ENCODE measurements at regions not wholly inside any gene's neighbourhood (a gene's known extent, or its start where the extent isn't known, plus 50 kb on each side); places are given as distances from the start of the nearest gene placed in this dataset.
"Not testable (repeated sequence)": the region's sequence is repeated elsewhere in the genome, so short reads cannot be mapped to it uniquely, and the experiment has no call there.

- Histone ChIP-seq H3K27me3 (ENCODE audit: low read depth) (no peaks in the 10 kb centered on the region), H3K36me3 (replicated peaks) (no peaks in the 10 kb centered on the region), H3K4me3 (no peak overlapping the region), H3K4me1 (no peaks in the 10 kb centered on the region), H3K9me3 (no peaks in the 10 kb centered on the region)
- in situ Hi-C loops (cut with MboI; ENCODE audit: low sequenced_read_pairs), result no loop called here
- no peak for DNase-seq (ENCODE audit: low spot score in 2 of 2)
Measured at GRCh38 chr2:187055463-187055862, 206.5 kb upstream of the ZSWIM2 start.

- DNase-seq (ENCODE audit: low spot score in 2 of 2), result no peak
- Histone ChIP-seq H3K9me3 (no peaks in the 10 kb centered on the region), H3K36me3 (replicated peaks) (no peaks in the 10 kb centered on the region), H3K27me3 (ENCODE audit: low read depth) (no peaks in the 10 kb centered on the region), H3K4me1 (no peaks in the 10 kb centered on the region), H3K4me3 (no peak overlapping the region)
- in situ Hi-C loops (cut with MboI; ENCODE audit: low sequenced_read_pairs), result no loop called here
Measured at GRCh38 chr2:187054501-187055319, 205.7 kb upstream of the ZSWIM2 start.

GRCh38 chr2:187051350-187051749 lies 202.4 kb upstream of the ZSWIM2 start:
- H3K27me3 ChIP-seq (ENCODE audit: low read depth), result no peaks in the 10 kb centered on the region
- DNase-seq (ENCODE audit: low spot score in 2 of 2), result no peak

GRCh38 chr2:187050409-187050998 lies 201.5 kb upstream of the ZSWIM2 start:
- in situ Hi-C loops (cut with MboI; ENCODE audit: low sequenced_read_pairs), result no loop called here
- no peak for DNase-seq (ENCODE audit: low spot score in 2 of 2)
- H3K4me3 ChIP-seq, result no peak overlapping the region
- H3K36me3 ChIP-seq (replicated peaks), result no peaks in the 10 kb centered on the region
- no peaks in the 10 kb centered on the region for H3K27me3 ChIP-seq (ENCODE audit: low read depth)
- no peaks in the 10 kb centered on the region for H3K9me3 ChIP-seq
- H3K4me1 ChIP-seq, result no peaks in the 10 kb centered on the region

More at GRCh38 chr2:187051350-187051749, 202.4 kb upstream of the ZSWIM2 start:
- in situ Hi-C loops (cut with MboI; ENCODE audit: low sequenced_read_pairs), result no loop called here
- H3K9me3 ChIP-seq, result no peaks in the 10 kb centered on the region
- H3K36me3 ChIP-seq (replicated peaks), result no peaks in the 10 kb centered on the region
- no peak overlapping the region for H3K4me3 ChIP-seq
- no peaks in the 10 kb centered on the region for H3K4me1 ChIP-seq

- H3K36me3 ChIP-seq (replicated peaks), result no peaks in the 10 kb centered on the region
- no peaks in the 10 kb centered on the region for H3K9me3 ChIP-seq
- H3K27me3 ChIP-seq (ENCODE audit: low read depth), result no peaks in the 10 kb centered on the region
- peaks cover 10% of the 10 kb centered on the region for H3K4me1 ChIP-seq
- DNase-seq (ENCODE audit: low spot score in 2 of 2), result no peak
- no peak overlapping the region for H3K4me3 ChIP-seq
- in situ Hi-C loops (cut with MboI; ENCODE audit: low sequenced_read_pairs), result no loop called here
Measured at GRCh38 chr2:187037310-187037709, 188.3 kb upstream of the ZSWIM2 start.

- Histone ChIP-seq H3K4me1 (peaks cover 10% of the 10 kb centered on the region), H3K27me3 (ENCODE audit: low read depth) (no peaks in the 10 kb centered on the region), H3K4me3 (no peak overlapping the region), H3K9me3 (no peaks in the 10 kb centered on the region), H3K36me3 (replicated peaks) (no peaks in the 10 kb centered on the region)
- no peak for DNase-seq (ENCODE audit: low spot score in 2 of 2)
- in situ Hi-C loops (cut with MboI; ENCODE audit: low sequenced_read_pairs), result no loop called here
Measured at GRCh38 chr2:187034434-187034833, 185.5 kb upstream of the ZSWIM2 start.

GRCh38 chr2:187024739-187025138 lies 175.8 kb upstream of the ZSWIM2 start:
- no peak for DNase-seq (ENCODE audit: low spot score in 2 of 2)
- Histone ChIP-seq H3K4me1 (peaks cover 2% of the 10 kb centered on the region; the same call in 1 of the 2 replicates), H3K4me3 (no peak overlapping the region), H3K36me3 (replicated peaks) (no peaks in the 10 kb centered on the region), H3K9me3 (no peaks in the 10 kb centered on the region), H3K27me3 (ENCODE audit: low read depth) (no peaks in the 10 kb centered on the region)
- in situ Hi-C loops (cut with MboI; ENCODE audit: low sequenced_read_pairs), result no loop called here

- H3K4me3 ChIP-seq, result not testable (repeated sequence)
Measured at GRCh38 chr2:187023996-187024395, 175.0 kb upstream of the ZSWIM2 start.

GRCh38 chr2:187017438-187017837 lies 168.5 kb upstream of the ZSWIM2 start:
- no peaks in the 10 kb centered on the region for H3K36me3 ChIP-seq (replicated peaks)
- H3K4me3 ChIP-seq, result no peak overlapping the region
- H3K9me3 ChIP-seq, result no peaks in the 10 kb centered on the region
- DNase-seq (ENCODE audit: low spot score in 2 of 2), result no peak
- H3K4me1 ChIP-seq, result peaks cover 2% of the 10 kb centered on the region; the same call in 1 of the 2 replicates
- in situ Hi-C loops (cut with MboI; ENCODE audit: low sequenced_read_pairs), result no loop called here
- H3K27me3 ChIP-seq (ENCODE audit: low read depth), result no peaks in the 10 kb centered on the region

More at GRCh38 chr2:187023996-187024395, 175.0 kb upstream of the ZSWIM2 start:
- H3K4me1 ChIP-seq; in situ Hi-C loops (cut with MboI; ENCODE audit: low sequenced_read_pairs); H3K36me3 ChIP-seq (replicated peaks); DNase-seq (ENCODE audit: low spot score in 2 of 2); H3K27me3 ChIP-seq (ENCODE audit: low read depth); H3K9me3 ChIP-seq: not testable (repeated sequence)

GRCh38 chr2:187013058-187013457 lies 164.1 kb upstream of the ZSWIM2 start:
- no peaks in the 10 kb centered on the region for H3K4me1 ChIP-seq
- DNase-seq (ENCODE audit: low spot score in 2 of 2), result no peak
- in situ Hi-C loops (cut with MboI; ENCODE audit: low sequenced_read_pairs), result no loop called here
- no peaks in the 10 kb centered on the region for H3K27me3 ChIP-seq (ENCODE audit: low read depth)
- H3K4me3 ChIP-seq, result no peak overlapping the region
- no peaks in the 10 kb centered on the region for H3K36me3 ChIP-seq (replicated peaks)
- H3K9me3 ChIP-seq, result no peaks in the 10 kb centered on the region

- no peaks in the 10 kb centered on the region for H3K9me3 ChIP-seq
Measured at GRCh38 chr2:187011206-187011832, 162.3 kb upstream of the ZSWIM2 start.

GRCh38 chr2:187009483-187010239 lies 160.7 kb upstream of the ZSWIM2 start:
- Histone ChIP-seq H3K9me3 (no peaks in the 10 kb centered on the region), H3K4me1 (no peaks in the 10 kb centered on the region), H3K4me3 (no peak overlapping the region), H3K36me3 (replicated peaks) (no peaks in the 10 kb centered on the region), H3K27me3 (ENCODE audit: low read depth) (no peaks in the 10 kb centered on the region)
- in situ Hi-C loops (cut with MboI; ENCODE audit: low sequenced_read_pairs), result no loop called here
- DNase-seq (ENCODE audit: low spot score in 2 of 2), result no peak

More at GRCh38 chr2:187011206-187011832, 162.3 kb upstream of the ZSWIM2 start:
- in situ Hi-C loops (cut with MboI; ENCODE audit: low sequenced_read_pairs), result no loop called here
- DNase-seq (ENCODE audit: low spot score in 2 of 2), result no peak
- Histone ChIP-seq H3K36me3 (replicated peaks) (no peaks in the 10 kb centered on the region), H3K27me3 (ENCODE audit: low read depth) (no peaks in the 10 kb centered on the region), H3K4me3 (no peak overlapping the region), H3K4me1 (no peaks in the 10 kb centered on the region)

- no peaks in the 10 kb centered on the region for H3K36me3 ChIP-seq (replicated peaks)
- H3K4me3 ChIP-seq, result no peak overlapping the region
- no peaks in the 10 kb centered on the region for H3K9me3 ChIP-seq
- no peaks in the 10 kb centered on the region for H3K4me1 ChIP-seq
- in situ Hi-C loops (cut with MboI; ENCODE audit: low sequenced_read_pairs), result no loop called here
- H3K27me3 ChIP-seq (ENCODE audit: low read depth), result no peaks in the 10 kb centered on the region
- no peak for DNase-seq (ENCODE audit: low spot score in 2 of 2)
Measured at GRCh38 chr2:187008111-187008510, 159.1 kb upstream of the ZSWIM2 start.
